Astrocyte (in vitro differentiated cells and primary cell): ENCODE measurements at regions not wholly inside any gene's neighbourhood (a gene's known extent, or its start where the extent isn't known, plus 50 kb on each side); places are given as distances from the start of the nearest gene placed in this dataset.

Source experiments
- DNase-seq: peaks from one replicate; pipeline ENCODE4 v3.0.0-alpha.2; 2010; ENCODE audit warnings: low read depth
- FAIRE-seq: peaks from 2 replicates; lab custom pipeline; 2011; peaks lifted over from hg19 to GRCh38; lab: Jason Lieb, UNC
- H2AFZ ChIP-seq: 2 replicates; pipeline ENCODE4 v1.6.0; 2012; ENCODE audit warnings: low read depth, low read length, inconsistent platforms
- H3K27ac ChIP-seq: 2 replicates; pipeline ENCODE4 v1.5.1; 2011; ENCODE audit warnings: low read depth, low read length, inconsistent platforms
- H3K27me3 ChIP-seq: 2 replicates; pipeline ENCODE4 v1.6.0; 2011; ENCODE audit warnings: low read length, inconsistent platforms; ENCODE audit not compliant: insufficient read depth
- H3K36me3 ChIP-seq: 2 replicates; pipeline ENCODE4 v1.5.1; 2011; ENCODE audit warnings: low read length, inconsistent platforms; ENCODE audit not compliant: insufficient read depth
- H3K4me1 ChIP-seq: 2 replicates; pipeline ENCODE4 v1.5.1; 2011; ENCODE audit warnings: low read length, inconsistent platforms; ENCODE audit not compliant: insufficient read depth
- H3K4me2 ChIP-seq: 2 replicates; pipeline ENCODE4 v1.6.0; 2012; ENCODE audit warnings: low read length, inconsistent platforms
- H3K4me3 ChIP-seq: 2 replicates; pipeline ENCODE4 v1.5.1; 2011; ENCODE audit warnings: low read depth, mild to moderate bottlenecking, low read length, inconsistent platforms; ENCODE audit not compliant: insufficient read depth
- H3K79me2 ChIP-seq: 2 replicates; pipeline ENCODE4 v1.6.0; 2012; ENCODE audit warnings: mild to moderate bottlenecking, low read length, inconsistent platforms; ENCODE audit not compliant: insufficient read depth
- H3K9ac ChIP-seq: 2 replicates; pipeline ENCODE4 v1.6.0; 2012; ENCODE audit warnings: mild to moderate bottlenecking, low read length, inconsistent platforms
- H3K9me3 ChIP-seq: 2 replicates; pipeline ENCODE4 v1.5.1; 2012; ENCODE audit warnings: low read depth, mild to moderate bottlenecking, low read length, inconsistent platforms; ENCODE audit not compliant: insufficient read depth
- H4K20me1 ChIP-seq: 2 replicates; pipeline ENCODE4 v1.6.0; 2012; ENCODE audit warnings: low read length, inconsistent platforms; ENCODE audit not compliant: insufficient read depth
- H3K27ac Mint-ChIP-seq: one replicate; pipeline ENCODE4 v1.8.0; 2021; ENCODE audit warnings: mild to moderate bottlenecking, mixed read lengths; ENCODE audit not compliant: unreplicated experiment
- H3K27me3 Mint-ChIP-seq: one replicate; pipeline ENCODE4 v1.8.0; 2021; ENCODE audit warnings: low read depth, mixed read lengths; ENCODE audit not compliant: unreplicated experiment
- H3K36me3 Mint-ChIP-seq: one replicate; pipeline ENCODE4 v1.8.0; 2021; ENCODE audit warnings: low read depth, mixed read lengths; ENCODE audit not compliant: unreplicated experiment
- H3K4me1 Mint-ChIP-seq: one replicate; pipeline ENCODE4 v1.8.0; 2021; ENCODE audit warnings: low read depth, mixed read lengths; ENCODE audit not compliant: unreplicated experiment
- H3K4me3 Mint-ChIP-seq: one replicate; pipeline ENCODE4 v1.8.0; 2021; ENCODE audit warnings: mild to moderate bottlenecking, moderate library complexity, mixed read lengths; ENCODE audit not compliant: unreplicated experiment
- H3K9me3 Mint-ChIP-seq: one replicate; pipeline ENCODE4 v1.8.0; 2021; ENCODE audit warnings: mild to moderate bottlenecking, mixed read lengths; ENCODE audit not compliant: unreplicated experiment
- EZH2 ChIP-seq: IDR thresholded peaks from 2 replicates; pipeline ENCODE4 v1.6.1; 2012; ENCODE audit warnings: mild to moderate bottlenecking, low read length, inconsistent platforms; ENCODE audit not compliant: insufficient read depth
- TF ChIP-seq, protein P1 (sequence below): IDR thresholded peaks from 2 replicates; pipeline ENCODE4 v1.5.1; 2011; ENCODE audit warnings: low read depth, mild to moderate bottlenecking, inconsistent platforms, low read length, moderate library complexity; ENCODE audit not compliant: insufficient read depth

DNA sequence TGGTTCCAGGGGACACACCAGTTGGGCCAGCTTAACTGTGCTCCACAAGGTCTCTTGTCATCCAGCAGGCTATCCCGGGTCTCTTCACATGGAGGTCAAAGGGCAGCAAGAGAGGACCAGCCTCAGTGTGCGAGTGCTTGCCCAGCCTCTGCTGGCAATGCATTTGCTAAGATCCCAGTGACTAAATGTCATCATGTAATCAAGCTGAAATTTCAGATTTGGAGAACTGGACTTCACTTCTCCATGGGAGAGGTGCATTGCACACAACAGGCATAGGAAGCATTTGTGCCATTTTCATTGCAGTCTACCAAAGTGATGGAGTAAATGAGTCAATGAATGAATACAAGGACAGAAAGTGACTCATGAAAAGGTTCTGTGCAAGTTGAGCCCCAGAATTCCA is 51.2 kb upstream of the KDM8 start:
- Histone ChIP-seq H2AFZ (no peak overlapping the region), H3K4me2 (no peak overlapping the region), H3K36me3 (no peaks in the 10 kb centered on the region), H4K20me1 (no peaks in the 10 kb centered on the region), H3K4me3 (no peak overlapping the region), H3K9ac (no peak overlapping the region), H3K79me2 (no peaks in the 10 kb centered on the region), H3K27ac (no peak overlapping the region), H3K4me1 (no peaks in the 10 kb centered on the region), H3K27me3 (no peaks in the 10 kb centered on the region), H3K9me3 (no peaks in the 10 kb centered on the region)
- FAIRE-seq = no peak
- Mint-ChIP-seq H3K4me3 (no peak overlapping the region), H3K27me3 (peaks cover 27% of the 10 kb centered on the region), H3K9me3 (peaks cover 6% of the 10 kb centered on the region), H3K27ac (no peak overlapping the region), H3K36me3 (peaks cover 2% of the 10 kb centered on the region), H3K4me1 (no peaks in the 10 kb centered on the region)
- TF ChIP-seq, protein P1, sequence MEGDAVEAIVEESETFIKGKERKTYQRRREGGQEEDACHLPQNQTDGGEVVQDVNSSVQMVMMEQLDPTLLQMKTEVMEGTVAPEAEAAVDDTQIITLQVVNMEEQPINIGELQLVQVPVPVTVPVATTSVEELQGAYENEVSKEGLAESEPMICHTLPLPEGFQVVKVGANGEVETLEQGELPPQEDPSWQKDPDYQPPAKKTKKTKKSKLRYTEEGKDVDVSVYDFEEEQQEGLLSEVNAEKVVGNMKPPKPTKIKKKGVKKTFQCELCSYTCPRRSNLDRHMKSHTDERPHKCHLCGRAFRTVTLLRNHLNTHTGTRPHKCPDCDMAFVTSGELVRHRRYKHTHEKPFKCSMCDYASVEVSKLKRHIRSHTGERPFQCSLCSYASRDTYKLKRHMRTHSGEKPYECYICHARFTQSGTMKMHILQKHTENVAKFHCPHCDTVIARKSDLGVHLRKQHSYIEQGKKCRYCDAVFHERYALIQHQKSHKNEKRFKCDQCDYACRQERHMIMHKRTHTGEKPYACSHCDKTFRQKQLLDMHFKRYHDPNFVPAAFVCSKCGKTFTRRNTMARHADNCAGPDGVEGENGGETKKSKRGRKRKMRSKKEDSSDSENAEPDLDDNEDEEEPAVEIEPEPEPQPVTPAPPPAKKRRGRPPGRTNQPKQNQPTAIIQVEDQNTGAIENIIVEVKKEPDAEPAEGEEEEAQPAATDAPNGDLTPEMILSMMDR = no peak
- TF ChIP-seq EZH2 = no peak
- no peak for DNase-seq

DNA sequence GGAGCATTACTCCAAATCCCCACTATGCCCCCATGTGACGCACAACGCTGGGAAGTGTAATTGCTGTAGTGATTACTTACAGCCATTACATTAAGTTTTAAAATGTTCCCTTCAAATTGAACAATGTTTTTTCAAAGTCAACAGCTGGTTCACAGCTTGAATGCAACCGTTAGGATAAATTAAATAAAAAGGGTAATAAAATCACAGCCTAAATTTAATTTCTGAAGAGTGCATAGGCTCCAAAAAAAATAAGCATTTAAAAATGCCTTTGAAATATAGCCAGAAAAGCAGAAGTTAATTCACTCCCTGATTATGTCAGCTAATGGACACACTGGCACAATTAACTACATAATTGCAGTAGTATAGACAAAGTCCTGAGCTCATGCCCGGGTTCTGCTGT is 50.5 kb upstream of the KDM8 start:
- Mint-ChIP-seq H3K4me3 (no peak overlapping the region), H3K27me3 (peaks cover 27% of the 10 kb centered on the region), H3K4me1 (no peaks in the 10 kb centered on the region), H3K36me3 (no peaks in the 10 kb centered on the region), H3K9me3 (peaks cover 2% of the 10 kb centered on the region), H3K27ac (no peak overlapping the region)
- DNase-seq (no peak), FAIRE-seq (no peak)
- no peaks in the 10 kb centered on the region for H4K20me1 ChIP-seq
- no peaks in the 10 kb centered on the region for H3K4me1 ChIP-seq
- H3K4me3 ChIP-seq = no peak overlapping the region
- H3K27me3 ChIP-seq = no peaks in the 10 kb centered on the region
- no peak overlapping the region for H3K27ac ChIP-seq
- no peaks in the 10 kb centered on the region for H3K79me2 ChIP-seq
- H3K9me3 ChIP-seq = no peaks in the 10 kb centered on the region
- no peak overlapping the region for H2AFZ ChIP-seq
- H3K4me2 ChIP-seq = no peak overlapping the region
- TF ChIP-seq, protein P1 = no peak
- no peak for TF ChIP-seq EZH2
- H3K9ac ChIP-seq = no peak overlapping the region
- no peaks in the 10 kb centered on the region for H3K36me3 ChIP-seq
